GM12875 (cell line): ENCODE measurements at regions not wholly inside any gene's neighbourhood (a gene's known extent, or its start where the extent isn't known, plus 50 kb on each side); places are given as distances from the start of the nearest gene placed in this dataset.

Experiments used
- H3K4me3 ChIP-seq: one replicate; pipeline ENCODE4 v1.5.1; 2011; ENCODE audit warnings: low read depth, low read length, control low read depth
- CTCF ChIP-seq: IDR thresholded peaks from 2 replicates; pipeline ENCODE4 v1.5.1; 2011; ENCODE audit warnings: low read depth, mild to moderate bottlenecking, control low read depth, inconsistent platforms, low read length, moderate library complexity, borderline replicate concordance; ENCODE audit not compliant: insufficient read depth

DNA sequence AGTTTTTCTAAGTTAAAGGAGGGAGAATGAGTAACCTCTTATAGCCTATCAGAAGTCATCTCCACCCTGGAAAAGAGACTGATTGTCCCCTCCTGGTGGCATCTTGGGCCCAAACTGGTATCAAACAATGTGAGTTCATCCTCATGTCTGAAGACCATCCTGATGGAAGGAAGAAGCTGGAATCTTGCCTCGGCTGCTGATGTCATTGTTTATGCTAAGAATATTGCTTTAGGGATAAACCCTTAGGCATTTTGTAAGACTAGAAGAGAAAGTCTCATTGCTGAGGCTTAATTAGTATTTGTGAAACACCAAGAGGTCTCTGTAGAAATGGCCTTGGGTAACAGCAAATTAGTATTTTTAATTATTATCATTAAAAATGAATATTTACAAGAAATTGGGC is 65.7 kb upstream of the KCNN2 start:
- no peak for TF ChIP-seq CTCF

DNA sequence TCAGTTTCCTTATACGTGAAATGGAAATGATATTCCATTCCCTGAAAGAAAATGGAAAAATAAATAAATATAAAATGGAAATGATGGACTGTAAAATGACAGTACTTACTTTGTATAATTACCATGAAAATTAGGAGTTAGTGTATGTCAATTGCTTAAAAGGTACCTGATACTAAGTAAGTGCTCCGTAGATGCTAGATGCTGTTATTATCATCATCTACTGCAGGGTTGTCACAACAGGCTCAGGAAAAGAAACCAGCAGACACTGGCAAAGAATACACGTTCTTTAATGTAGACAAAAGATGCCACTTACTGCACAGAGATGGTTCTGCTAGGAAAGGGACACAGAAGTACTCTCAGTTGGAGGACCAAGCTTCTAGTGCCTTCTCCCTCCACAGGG is 64.0 kb upstream of the KCNN2 start:
- H3K4me3 ChIP-seq: no peak overlapping the region
- no peak for TF ChIP-seq CTCF

More for the DNA sequence above, 65.7 kb upstream of the KCNN2 start:
- H3K4me3 ChIP-seq: no peak overlapping the region

- peak; percentile 30; the same call in 1 of the 2 replicates for TF ChIP-seq CTCF
- no peak overlapping the region for H3K4me3 ChIP-seq
Measured at GRCh38 chr5:114305402-114306207, 56.3 kb upstream of the KCNN2 start.

DNA sequence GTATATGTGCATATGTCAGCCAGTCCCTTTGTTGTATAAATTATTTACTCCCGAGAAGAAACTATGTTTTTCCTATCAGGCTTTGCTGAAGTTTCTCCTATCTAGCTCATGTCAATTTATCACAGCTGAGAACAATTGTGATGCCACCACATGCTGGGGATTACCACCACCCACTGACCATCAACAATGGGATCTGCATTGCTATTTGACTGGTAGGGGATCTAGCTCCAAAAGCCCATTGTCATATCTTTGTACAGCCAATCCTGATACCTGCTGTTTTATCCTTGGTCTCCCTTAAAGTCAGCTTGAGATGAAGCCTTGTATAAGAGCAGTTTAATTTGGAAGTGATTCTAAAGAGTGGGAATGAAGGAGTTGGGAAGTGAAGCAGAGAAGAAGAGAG is 53.9 kb upstream of the KCNN2 start:
- H3K4me3 ChIP-seq: no peak overlapping the region
- no peak for TF ChIP-seq CTCF

GRCh38 chr5:114308508-114308907 is 53.4 kb upstream of the KCNN2 start:
- no peak overlapping the region for H3K4me3 ChIP-seq
- no peak for TF ChIP-seq CTCF

- no peak overlapping the region for H3K4me3 ChIP-seq
- TF ChIP-seq CTCF: no peak
Measured at GRCh38 chr5:114310666-114311065, 51.2 kb upstream of the KCNN2 start.

- no peak for TF ChIP-seq CTCF
- no peak overlapping the region for H3K4me3 ChIP-seq
Measured at GRCh38 chr5:114311281-114311680, 50.6 kb upstream of the KCNN2 start.
